Activated gamma-delta T cell treated with Interleukin-2 at 50 U/mL for 16 hours (primary cell): ENCODE measurements at regions not wholly inside any gene's neighbourhood (a gene's known extent, or its start where the extent isn't known, plus 50 kb on each side); places are given as distances from the start of the nearest gene placed in this dataset.

Experiments used
- DNase-seq: peaks from one replicate; pipeline ENCODE4 v3.0.0-alpha.2; 2020

DNA sequence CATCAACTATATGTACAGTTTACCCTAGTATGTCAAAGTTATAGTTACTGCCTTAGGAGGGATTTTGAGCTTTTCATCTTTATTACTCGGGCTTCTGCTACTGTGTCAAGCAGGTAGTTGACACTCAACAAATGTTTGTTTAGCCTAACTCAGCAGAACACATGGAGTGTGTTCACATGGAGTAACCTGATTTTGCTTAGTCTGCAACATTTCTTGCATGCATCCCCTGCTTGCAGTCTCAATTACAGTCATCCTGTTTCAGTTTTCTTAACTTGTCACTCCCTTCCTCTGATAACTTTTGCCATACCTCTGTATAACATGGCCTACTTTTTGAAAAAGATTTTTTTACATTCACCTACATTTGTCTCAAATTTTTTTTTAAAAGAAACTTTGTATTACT is 135.5 kb downstream of the NMUR2 start:
- DNase-seq = no peak

DNA sequence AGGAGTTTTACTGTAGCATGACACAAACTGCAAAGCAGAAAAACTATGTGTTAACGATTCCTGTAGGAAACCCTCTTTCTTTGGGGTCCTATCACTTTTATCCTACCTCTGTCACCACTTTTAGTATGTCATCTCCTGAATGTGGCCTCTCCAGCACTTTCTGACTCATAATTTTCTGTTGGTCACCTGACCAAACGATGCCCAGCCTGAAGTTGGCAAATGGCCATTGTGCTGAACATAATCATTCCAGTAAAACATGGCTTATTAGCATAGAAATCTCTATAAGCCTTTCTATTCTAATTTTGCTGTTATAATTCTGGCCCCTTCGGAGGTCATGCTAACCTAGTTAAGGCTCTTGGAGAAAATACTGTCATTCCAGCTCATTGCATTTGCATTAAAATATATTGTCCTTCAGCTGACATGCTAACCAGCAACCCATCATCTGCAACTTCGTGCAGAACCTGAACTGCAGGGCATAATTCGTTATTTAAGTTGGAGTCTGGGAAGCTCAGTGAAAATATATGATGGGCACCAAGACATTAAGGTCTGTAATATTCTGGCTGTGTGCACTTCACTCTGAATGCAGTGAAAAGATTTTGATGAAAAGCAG is 140.3 kb downstream of the NMUR2 start:
- no peak for DNase-seq

GRCh38 chr5:152262667-152263066 is 142.4 kb downstream of the NMUR2 start:
- no peak for DNase-seq

DNA sequence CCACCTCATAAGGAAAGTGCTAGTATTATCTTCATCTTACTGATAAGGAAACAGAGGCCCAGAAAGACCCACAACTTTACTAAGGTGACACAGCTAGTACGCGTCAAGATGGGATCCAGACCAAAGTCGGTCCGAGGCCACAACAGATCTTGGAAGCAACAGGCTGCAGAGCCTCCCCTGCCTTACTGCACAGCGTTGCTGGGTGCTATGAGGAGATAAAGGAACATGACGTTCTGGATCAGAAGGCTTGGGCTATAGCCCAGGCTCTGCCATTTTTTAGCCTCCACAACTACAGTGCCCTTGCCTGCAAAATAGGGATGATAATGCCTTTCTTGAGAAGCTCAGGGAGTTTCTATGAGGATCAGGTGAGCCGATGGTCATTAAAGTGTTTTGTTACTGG is 144.1 kb downstream of the NMUR2 start:
- no peak for DNase-seq

GRCh38 chr5:152259702-152260101 is 145.4 kb downstream of the NMUR2 start:
- no peak for DNase-seq

- no peak for DNase-seq
These were observed 148.5 kb downstream of the NMUR2 start for GRCh38 chr5:152256580-152256979.

DNA sequence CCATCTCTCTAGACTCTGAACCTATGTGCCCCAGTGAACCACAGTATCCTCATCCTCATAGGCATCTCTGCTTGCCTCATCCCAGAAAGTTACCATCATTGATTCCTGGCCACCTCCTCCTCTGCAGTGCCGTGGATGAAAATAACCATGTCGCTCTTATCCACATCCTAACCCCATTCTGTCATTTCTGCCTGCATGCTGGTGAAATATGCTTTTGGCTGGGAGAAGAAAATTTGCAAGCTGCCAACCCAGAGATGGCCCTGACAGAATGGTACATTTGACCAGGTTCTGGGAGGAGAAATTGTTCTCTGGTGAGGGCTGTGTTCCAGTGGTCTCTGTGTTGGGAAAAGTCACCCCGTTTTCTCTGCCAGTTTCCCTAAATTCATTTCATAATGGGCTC is 149.7 kb downstream of the NMUR2 start:
- DNase-seq = no peak

- DNase-seq = no peak
These were observed 157.2 kb downstream of the NMUR2 start for GRCh38 chr5:152247850-152248385.

- DNase-seq = no peak
These were observed 158.7 kb downstream of the NMUR2 start for GRCh38 chr5:152246401-152246800.

GRCh38 chr5:152237531-152237930 is 167.5 kb downstream of the NMUR2 start:
- no peak for DNase-seq

DNA sequence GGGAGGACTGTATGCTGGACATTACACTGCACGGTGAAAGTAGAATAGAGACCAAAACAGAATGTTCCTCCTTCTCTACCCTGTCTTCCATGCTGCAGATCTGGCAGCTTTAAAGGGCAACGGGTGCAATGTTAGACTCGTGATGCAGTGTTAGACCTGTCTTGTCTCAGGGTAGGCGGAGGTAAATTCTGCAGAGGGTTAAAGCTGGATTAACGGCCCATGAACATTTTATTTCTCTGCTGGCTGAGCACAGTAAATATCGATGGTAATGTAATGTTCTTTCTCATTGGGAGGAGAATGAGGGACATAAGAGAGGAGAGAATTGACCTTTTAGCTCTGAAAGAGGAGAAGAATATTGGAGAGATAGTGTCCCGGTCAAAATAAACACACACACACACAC is 178.9 kb downstream of the NMUR2 start:
- no peak for DNase-seq

DNA sequence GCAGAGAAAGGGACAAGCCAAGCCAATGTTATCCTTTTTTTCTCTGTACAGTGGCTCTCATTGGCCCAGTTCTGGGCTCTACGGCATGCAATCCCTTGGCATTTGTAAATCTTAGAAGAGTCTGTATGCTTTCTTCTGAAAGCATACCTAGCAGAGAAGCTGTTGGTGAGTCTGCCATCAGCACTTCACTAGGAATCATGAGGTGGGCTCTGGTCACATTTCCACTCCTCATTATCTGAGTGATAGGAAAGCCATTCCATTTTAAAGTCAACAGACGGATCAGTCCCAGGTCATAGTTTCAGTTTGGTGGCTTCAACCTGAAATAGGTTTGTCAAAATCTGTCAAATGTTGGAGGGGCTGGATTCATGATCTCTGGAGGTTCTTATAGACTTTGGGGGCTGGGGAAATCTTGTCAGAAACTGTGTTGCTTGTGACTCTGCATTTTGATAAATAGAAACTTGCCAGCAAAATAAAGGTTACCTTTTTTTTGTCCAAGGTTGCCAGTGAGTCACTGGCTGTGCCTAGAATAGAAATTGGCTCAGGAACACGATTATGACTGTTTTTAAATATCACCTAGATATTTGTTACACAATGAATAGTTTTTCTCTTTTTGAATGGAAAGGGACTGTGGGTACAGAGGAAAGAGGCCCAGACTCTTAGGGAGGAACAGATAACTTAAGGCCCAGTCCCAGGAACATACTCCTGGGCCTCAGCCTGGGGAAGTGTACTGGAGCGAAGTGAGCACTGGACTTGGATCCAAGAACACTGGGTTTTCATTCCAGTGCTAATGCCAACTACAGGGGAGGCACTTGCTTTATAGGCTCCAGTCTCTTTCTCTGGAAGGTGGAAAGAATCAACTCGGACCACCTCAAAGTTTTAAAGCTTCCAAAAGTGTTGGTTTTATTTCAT is 183.1 kb downstream of the NMUR2 start:
- DNase-seq = no peak

GRCh38 chr5:152218694-152219093 is 186.4 kb downstream of the NMUR2 start:
- DNase-seq = no peak

- no peak for DNase-seq
These were observed 199.3 kb downstream of the NMUR2 start for GRCh38 chr5:152205804-152206203.

- DNase-seq = no peak
These were observed 202.8 kb downstream of the NMUR2 start for GRCh38 chr5:152202321-152202720.

- no peak for DNase-seq
These were observed 211.5 kb downstream of the NMUR2 start for GRCh38 chr5:152193391-152194107.

DNA sequence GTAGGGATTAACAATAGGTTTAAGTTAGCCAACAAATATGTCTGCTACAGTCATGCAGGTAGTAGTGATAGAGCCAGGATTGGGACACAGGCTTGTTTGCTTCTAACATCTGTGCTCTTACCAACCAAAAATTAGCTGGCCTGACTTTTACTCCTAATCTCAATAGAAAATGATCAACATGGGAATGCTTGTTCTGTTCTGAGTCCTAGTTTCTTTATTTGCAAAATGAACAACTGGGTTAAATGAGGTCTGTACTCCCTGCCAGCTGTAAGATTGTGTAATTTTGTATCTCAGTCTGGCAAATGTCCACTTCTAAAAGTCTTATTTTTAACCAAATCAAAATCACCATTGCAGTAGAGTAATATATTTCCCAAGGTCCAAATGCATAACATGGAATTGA is 216.8 kb downstream of the NMUR2 start:
- no peak for DNase-seq

DNA sequence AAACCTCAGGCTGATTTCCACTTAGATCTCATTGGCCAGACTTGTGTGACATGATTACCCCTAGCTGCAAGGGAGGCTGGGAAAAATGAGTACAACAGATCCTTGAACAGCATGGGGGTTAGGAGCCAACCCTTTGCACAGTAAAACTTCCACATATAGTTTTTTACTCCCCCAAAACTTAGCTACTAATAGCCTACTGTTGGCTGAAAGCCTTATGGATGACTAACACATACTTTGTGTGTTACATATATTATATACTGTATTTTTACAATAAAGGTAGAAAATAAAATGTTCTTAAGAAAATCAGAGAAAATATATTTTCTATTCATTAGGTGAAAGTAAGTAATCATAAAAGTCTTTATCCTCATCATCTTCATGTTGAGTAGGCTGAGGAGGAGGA is 217.4 kb downstream of the NMUR2 start:
- no peak for DNase-seq

GRCh38 chr5:152185547-152186245 is 219.4 kb downstream of the NMUR2 start:
- DNase-seq = no peak

GRCh38 chr5:152184266-152184665 is 220.8 kb downstream of the NMUR2 start:
- DNase-seq = no peak

DNA sequence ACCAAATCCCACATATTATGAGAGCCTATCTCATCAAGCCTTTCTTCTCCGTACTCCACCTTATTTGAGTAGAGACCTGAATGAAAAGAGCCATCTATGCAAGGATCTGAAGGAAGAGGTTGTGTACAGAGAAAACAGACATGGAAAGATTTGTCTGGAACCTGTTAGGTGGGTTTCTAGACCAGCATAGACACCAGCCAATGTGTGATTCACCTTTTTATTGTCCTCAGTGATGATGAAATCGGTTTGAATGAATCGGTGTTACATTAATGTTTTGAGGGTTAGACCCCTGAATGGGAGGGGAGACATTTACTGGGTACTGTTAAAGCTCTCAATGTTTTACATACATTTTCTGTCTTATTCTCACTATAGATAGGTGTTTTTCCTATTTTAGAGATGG is 223.6 kb downstream of the NMUR2 start:
- DNase-seq = no peak

- no peak for DNase-seq
These were observed 226.8 kb downstream of the NMUR2 start for GRCh38 chr5:152178350-152178699.
